Breast epithelium (tissue), 3 donors: ENCODE measurements at regions not wholly inside any gene's neighbourhood (a gene's known extent, or its start where the extent isn't known, plus 50 kb on each side); places are given as distances from the start of the nearest gene placed in this dataset.

Source experiments
- POLR2A ChIP-seq: fragments of 450-650 bp; IDR thresholded peaks from one replicate; pipeline ENCODE4 v1.6.1; 2016; ENCODE audit warnings: antibody characterized with exemption, mild to moderate bottlenecking, moderate library complexity
- POLR2AphosphoS5 ChIP-seq, 3 donors: sonication (generic); formaldehyde crosslinking; IDR thresholded peaks; one replicate each; pipeline ENCODE4 v1.6.1; 2017; ENCODE audit warnings: antibody characterized with exemption in 3 of 3
- TF ChIP-seq, protein P1 (sequence below), 3 donors: fragments of 450-650 bp; IDR thresholded peaks; one replicate each; pipeline ENCODE4 v1.5.1; 2016 to 2017; ENCODE audit warnings: antibody characterized with exemption in 3 of 3, mild to moderate bottlenecking in 3 of 3, moderate library complexity in 3 of 3

DNA sequence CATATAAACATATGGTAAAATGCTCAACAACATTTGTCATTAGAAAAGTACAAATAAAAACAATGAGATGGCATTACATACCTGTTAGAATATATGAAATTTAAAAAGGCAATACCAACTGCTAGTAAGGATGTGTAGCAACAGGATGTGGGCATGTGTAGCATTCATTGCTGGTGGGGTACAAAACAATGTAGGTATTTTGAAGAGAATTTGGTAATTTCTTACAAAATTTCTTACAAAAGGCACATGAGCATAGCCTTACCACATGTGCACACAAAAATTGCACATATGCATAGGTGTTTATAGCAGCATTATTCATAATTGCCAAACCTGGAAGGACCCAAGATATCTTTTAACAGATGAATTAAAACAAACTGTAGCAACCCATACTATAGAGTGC lies 1355.1 kb upstream of the CITED2 start:
- TF ChIP-seq, protein P1, sequence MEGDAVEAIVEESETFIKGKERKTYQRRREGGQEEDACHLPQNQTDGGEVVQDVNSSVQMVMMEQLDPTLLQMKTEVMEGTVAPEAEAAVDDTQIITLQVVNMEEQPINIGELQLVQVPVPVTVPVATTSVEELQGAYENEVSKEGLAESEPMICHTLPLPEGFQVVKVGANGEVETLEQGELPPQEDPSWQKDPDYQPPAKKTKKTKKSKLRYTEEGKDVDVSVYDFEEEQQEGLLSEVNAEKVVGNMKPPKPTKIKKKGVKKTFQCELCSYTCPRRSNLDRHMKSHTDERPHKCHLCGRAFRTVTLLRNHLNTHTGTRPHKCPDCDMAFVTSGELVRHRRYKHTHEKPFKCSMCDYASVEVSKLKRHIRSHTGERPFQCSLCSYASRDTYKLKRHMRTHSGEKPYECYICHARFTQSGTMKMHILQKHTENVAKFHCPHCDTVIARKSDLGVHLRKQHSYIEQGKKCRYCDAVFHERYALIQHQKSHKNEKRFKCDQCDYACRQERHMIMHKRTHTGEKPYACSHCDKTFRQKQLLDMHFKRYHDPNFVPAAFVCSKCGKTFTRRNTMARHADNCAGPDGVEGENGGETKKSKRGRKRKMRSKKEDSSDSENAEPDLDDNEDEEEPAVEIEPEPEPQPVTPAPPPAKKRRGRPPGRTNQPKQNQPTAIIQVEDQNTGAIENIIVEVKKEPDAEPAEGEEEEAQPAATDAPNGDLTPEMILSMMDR (IDR thresholded peaks at IDR 0.05), result no peak
- TF ChIP-seq POLR2A (no peak), POLR2AphosphoS5 (IDR thresholded peaks at IDR 0.05) (no peak)
